NCI-H82 treated with DMSO at 0.1 percent for 48 hours (cell line): ENCODE measurements at regions not wholly inside any gene's neighbourhood (a gene's known extent, or its start where the extent isn't known, plus 50 kb on each side); places are given as distances from the start of the nearest gene placed in this dataset.
"Not testable (repeated sequence)": the region's sequence is repeated elsewhere in the genome, so short reads cannot be mapped to it uniquely, and the experiment has no call there.

Source experiments
- DNase-seq: peaks from one replicate; lab custom pipeline; 2025; ENCODE audit not compliant: unreplicated experiment; lab: John Stamatoyannopoulos, UW

GRCh38 chr5:38678076-38678475, 121.6 kb upstream of the LIFR start:
- DNase-seq = no peak

DNA sequence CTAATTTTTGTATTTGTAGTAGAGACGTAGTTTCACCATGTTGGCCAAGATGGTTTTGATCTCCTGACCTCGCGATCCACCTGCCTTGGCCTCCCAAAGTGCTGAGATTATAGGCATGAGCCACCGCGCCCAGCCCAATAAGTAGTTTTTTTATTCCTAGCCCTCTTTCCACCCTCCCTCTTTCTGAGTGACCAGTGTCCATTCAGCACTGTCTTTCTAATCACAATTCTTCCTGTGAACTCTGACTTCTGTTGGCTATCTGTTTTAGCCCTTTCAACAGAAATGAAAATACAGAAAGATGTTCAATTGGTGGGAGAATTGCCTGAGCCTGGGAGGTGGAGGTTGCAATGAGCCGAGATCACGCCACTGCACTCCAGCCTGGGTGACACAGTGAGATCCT, 122.3 kb upstream of the LIFR start:
- DNase-seq = not testable (repeated sequence)

- no peak for DNase-seq
Measured at GRCh38 chr5:38680094-38680825, 123.8 kb upstream of the LIFR start.

DNA sequence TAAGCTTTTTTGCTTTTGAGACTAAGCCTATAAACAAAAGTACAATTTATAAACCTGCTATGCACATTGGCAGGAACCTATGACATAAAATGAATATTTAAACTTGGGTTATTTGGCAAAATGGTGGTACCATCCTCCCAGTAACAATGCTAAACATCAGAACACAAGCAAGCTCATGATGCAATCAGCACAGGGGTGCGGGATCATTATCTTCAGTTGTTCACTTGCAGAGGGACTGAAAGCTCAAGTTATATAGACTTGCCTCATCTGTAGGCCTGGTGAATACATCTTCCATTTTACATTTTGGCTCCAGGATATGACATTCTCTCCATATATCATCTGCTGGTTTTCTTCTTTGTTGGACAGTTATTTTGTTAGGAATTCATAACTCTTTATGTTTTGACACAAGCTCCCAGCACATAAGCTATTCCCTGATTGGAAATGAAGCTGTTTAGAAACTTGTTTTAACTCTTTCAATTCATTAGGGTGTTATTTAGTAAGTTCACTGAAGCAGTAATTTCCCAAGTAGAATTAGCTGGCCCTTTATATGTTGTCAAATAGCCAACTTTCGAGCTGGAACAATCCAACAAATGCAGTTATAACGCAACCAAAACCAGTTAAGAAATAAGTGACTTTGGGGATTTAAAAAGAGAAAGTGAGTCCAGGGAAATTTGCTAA, 124.7 kb upstream of the LIFR start:
- no peak for DNase-seq

- DNase-seq = no peak
Measured at GRCh38 chr5:38681966-38682365, 125.5 kb upstream of the LIFR start.

DNA sequence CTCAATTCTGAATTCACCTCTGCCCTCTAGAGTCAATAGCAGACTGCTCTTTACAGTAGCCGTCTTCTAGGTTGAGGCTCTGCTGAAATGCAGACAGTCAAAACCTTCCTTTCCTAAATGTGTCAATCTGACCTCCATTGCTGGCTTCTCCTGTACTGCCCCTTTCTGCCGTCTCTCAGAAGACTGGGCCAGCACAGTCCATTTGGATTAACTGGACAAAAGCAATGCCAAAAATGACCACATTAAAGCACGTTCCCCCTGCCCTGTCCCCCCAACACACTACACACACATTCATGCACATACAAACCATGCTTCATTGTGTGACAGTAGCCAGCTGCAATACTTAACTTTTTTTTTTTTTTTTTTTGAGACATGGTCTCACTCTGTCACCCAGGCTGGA, 130.2 kb upstream of the LIFR start:
- DNase-seq = no peak

DNA sequence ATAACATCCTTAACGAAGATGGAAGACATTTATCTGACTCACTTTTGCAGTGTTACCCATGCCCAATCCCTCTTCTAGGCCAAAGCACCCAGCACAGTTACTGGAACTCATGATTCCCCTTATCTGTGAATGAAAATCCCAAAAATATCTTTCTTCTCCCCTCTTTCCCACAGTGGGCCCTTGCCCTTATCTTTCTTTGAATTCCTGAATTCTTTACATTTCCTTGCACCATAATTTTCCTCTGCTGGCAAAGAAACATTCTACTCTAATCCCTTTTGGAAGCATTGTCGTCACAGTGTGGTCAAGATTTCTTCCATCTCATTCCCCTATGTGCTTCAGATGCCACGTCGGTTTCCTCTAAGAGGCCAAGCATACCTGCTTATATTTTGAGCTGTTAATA, 135.9 kb upstream of the LIFR start:
- no peak for DNase-seq

DNA sequence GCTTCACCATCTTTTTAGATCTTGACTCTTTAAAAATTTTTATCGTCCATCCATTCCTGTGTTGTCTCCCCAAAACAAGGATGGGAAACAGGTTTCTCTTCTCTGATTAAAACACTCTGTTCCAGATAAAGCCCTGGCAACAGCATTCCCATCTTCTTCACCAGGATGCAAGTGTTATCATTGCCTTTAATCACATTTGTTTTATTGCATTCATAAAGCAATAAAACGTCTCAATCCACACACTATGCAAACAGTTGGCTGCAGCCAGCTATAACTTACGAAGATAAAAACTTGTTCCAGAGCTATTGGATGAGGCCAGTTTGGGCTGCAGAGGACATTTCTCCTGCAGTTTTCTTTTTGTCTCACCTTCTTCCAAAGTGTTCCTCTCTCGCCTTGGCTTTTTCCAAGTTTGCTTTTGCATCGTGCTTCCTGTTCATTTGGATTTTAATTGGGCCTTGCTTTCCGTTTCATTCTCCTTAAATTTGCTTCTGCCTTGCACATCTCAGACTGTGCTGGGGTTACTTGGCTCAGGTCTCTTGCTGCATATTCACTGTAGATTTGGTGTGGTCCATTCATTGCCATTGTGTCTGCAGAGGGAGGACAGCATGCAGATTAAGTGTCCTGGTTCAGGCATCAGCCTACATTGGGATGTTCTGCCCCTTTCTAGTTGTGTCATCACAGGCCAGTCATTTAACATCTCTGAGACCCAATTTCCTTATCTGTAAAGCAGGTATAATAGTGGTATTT, 136.5 kb upstream of the LIFR start:
- no peak for DNase-seq

DNA sequence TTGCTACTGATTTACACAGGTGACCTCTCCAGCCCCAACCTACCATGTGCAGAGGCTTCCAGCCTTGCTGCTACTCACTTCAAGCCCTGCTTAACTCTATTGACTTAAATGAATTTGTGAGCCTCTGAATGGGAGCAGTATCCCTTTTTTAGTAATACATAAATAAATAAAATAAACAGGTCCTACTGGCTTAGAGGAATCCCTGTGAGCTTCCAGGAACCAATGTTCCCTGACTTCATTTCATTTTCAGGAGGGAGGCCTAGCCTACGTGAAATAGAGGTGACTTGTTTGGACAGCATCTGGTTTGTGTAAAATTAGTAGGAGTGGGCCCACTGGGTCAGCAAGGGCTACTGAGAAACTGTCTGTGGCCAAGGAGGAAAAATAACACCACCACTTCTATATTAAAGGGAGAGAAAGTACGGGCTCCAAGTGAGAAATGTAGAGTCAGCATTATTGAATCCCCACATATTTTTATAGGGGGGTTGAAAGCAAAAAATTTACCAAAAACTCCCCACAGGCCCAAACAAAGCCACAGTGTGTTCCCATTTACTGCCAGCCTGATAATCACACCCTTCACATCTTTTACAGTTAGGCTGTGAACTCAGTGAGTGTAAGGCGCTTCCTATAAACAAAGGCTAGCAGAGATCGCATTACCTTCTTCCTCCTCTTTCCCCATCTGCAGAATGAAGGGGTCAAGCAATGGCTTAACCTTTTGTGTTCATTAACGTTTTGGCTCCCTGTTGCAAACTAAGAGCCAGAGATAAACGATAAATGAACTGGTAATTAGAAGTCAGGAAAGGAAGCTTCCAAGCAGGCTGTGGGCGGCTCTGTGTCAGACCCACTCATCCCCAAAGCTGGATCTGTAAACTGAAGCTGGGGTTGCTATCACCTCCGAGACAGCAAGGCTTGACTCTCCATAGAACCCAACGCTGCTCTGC, 138.8 kb upstream of the LIFR start:
- no peak for DNase-seq

DNA sequence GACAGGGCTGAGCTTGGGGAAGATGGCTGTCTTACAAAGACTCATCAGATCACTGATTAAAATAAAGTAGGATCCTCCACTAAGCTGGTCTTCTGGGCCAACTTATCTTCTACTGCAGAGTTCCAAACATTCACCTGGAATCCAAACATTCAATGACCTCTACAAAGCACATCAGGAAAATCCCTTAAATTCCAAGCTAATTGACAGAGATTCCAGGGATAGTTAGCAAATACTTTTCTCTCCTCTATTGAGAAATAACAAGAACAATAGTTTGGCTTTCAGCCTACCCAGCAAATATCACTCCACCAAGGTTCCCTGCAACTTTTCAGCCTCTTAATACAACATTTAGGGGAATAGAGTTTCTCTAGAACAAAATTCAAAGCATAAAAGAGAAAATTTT, 140.6 kb upstream of the LIFR start:
- no peak for DNase-seq

GRCh38 chr5:38705529-38705928, 140.3 kb upstream of the OSMR start:
- DNase-seq = not testable (repeated sequence)

DNA sequence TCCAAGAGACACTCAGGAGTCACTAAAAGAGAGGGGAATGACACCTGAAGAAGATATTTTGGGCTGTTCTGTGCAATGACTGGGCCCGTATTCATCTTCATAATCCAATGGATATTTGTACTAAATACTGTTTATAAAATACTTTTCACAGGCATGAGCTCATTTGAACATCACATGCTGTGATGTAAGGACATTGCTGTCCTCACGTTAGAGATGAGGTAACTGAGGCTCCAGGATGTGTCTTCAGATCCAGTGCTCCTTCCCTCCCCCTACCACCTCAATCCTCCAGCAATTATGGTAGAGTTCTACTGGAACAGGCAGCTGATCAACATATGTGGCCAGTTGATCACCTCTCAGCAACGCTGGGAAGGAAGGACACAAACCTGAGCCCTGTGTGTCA, 139.4 kb upstream of the OSMR start:
- no peak for DNase-seq

DNA sequence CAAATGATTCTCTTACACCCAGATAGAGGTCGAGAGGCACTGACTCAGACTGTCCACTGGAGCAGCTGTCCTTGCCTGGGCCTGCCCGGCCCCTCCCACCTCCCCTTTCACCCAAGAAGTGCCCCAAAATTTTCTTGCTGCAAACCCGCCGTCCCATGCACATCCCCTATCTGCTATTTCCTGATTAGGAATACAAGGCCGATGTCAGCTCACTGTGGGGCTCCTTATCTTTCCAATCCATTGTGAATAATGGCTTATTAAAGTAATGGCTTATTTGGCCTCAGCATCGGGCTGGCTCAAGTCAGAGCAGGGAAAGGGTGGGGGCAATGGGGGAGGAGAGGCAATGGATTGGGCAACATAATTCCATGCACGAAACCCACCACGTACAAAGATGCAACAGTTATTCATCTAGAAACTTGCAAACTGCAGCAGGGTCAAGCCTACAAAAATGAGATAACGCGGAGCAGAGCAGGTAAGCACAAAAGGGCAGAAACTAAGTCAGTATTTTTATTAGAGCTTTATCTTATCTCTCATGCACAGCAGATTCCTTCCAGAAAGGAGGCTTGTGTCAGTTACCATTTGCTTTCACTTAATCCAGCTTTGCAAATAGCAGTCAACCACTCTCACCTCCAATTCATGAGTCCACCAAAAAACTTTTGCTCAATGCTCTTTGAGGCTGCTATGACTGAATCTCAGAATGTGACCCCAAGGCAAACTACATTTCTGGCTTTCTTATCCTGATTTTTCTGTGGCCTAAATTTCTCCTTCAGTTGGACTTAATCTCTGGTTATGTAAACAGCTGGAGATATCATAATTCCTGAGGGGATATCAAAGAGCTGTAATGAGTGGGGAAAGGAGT, 138.2 kb upstream of the OSMR start:
- no peak for DNase-seq

DNA sequence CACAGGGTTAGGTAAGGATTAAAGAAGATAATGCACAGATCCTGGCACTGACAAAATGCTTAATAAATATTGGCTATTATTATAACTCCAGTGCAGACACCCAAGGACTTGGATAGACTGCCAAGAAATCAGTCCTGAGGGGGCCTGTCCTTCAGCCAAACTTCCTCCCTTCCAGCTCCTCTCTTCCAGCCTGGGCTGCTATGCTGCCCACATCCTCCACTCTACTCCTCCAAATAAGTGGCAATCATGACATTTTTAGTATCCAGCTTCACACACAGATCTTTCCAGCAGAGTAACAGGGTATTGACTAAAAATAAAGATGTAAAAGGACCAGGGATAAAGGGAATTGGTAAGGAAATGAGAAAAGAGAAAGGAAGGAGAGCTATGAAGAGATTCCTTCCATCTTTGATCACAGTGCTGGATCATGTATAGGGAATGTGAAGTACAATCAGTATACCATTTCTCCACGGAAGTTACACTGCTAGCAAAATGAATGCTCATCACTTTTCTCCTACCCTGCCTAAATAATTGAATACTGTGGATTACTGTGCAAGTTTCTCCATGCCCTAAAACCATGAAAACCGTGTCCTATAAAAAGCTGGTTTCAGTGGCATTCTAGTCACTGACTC, 136.0 kb upstream of the OSMR start:
- no peak for DNase-seq

DNA sequence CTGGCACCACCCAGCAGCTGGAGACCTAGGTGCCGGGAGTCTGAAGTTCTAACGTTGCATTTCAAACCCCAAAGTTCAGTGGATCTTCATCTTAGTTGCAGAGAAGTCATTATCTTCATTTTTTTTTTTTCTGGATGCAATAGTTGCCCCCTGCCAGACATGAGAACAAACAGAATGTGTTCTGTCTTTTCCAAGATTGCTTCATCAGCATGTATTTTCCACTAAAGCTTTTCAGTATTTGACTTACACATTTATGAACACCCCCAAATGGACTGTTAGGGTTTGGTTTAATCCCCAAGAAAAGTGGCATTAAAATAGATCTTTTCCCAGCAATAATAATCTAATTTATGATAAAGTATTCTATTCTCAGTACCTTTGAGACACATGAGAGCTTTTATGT, 135.2 kb upstream of the OSMR start:
- no peak for DNase-seq

DNA sequence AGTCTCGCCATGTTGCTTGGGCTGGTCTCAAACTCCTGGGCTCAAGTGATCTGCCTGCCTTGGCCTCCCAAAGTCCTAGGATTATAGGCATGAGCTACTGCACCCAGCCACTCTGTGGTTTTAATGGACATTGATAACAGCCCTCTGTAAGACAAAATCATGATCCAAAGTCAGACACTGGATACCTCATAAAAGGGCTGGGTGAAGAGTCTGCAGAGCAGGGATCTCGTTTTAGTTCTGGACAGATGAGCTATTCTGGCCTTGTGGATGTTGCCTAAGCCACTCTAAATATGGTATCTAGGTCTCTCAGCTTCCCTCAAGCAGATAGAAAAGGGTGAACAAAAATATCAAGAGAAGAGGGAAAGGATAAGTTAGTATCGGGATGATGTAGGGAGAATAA, 133.4 kb upstream of the OSMR start:
- DNase-seq = no peak

- no peak for DNase-seq
Measured at GRCh38 chr5:38714240-38714639, 131.6 kb upstream of the OSMR start.

GRCh38 chr5:38714703-38715355, 131.0 kb upstream of the OSMR start:
- no peak for DNase-seq

DNA sequence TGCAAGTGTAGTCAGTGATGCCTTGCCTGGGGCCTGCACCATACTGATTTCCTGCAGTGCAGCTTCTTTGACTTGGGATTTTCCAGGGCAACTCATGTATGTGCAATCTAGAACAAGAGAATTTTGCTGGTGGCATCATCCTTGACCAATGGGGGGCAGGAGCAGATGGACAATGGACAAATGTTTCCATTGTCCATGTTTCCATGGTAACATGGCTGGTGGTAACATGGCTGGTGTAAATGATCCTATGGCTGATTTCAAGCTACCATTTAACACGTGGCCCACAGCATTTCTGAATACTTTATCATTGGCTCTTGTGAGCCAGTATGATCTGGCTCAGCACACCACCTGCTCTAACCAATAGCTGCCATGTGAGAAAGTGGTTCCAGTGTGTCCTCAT, 130.1 kb upstream of the OSMR start:
- no peak for DNase-seq
